Activated CD4-positive, alpha-beta T cell treated with anti-CD3 and anti-CD28 coated beads for 36 hours (primary cell): ENCODE measurements at regions not wholly inside any gene's neighbourhood (a gene's known extent, or its start where the extent isn't known, plus 50 kb on each side); places are given as distances from the start of the nearest gene placed in this dataset.
"Not testable (repeated sequence)": the region's sequence is repeated elsewhere in the genome, so short reads cannot be mapped to it uniquely, and the experiment has no call there.

Experiments
- ATAC-seq: fragments of 200-7000 bp; cut with Tn5 transposase; one replicate; pipeline ENCODE4 v1.10.0; 2021; ENCODE audit warnings: mild to moderate bottlenecking, moderate library complexity
- CTCF ChIA-PET: fragments of 350-600 bp; sonication (Branson Sonifier 250); formaldehyde crosslinking; loops from one replicate; lab custom pipeline; 2021; ENCODE audit warnings: antibody characterized with exemption; lab: Charles Lee
- POLR2A ChIA-PET: fragments of 350-600 bp; sonication (Branson Sonifier 250); formaldehyde crosslinking; loops from one replicate; lab custom pipeline; 2021; ENCODE audit warnings: antibody characterized with exemption, inconsistent platforms; lab: Charles Lee
- DNase-seq: peaks from one replicate; pipeline ENCODE4 v3.0.0-alpha.2; 2020
- H3K27ac Mint-ChIP-seq: one replicate; pipeline ENCODE4 v1.8.0; 2021; ENCODE audit warnings: mixed read lengths
- H3K27me3 Mint-ChIP-seq: one replicate; pipeline ENCODE4 v1.8.0; 2021; ENCODE audit warnings: mixed read lengths
- H3K36me3 Mint-ChIP-seq: one replicate; pipeline ENCODE4 v1.8.0; 2021; ENCODE audit warnings: low read depth, mixed read lengths
- H3K4me1 Mint-ChIP-seq: one replicate; pipeline ENCODE4 v1.8.0; 2021; ENCODE audit warnings: mixed read lengths
- H3K4me3 Mint-ChIP-seq: one replicate; pipeline ENCODE4 v1.8.0; 2021; ENCODE audit warnings: mild to moderate bottlenecking, moderate library complexity, mixed read lengths
- H3K9me3 Mint-ChIP-seq: one replicate; pipeline ENCODE4 v1.8.0; 2021; ENCODE audit warnings: low read depth, mixed read lengths
- intact Hi-C, 2 experiments: fragments of 100-400 bp; cut with DNase I in 1 of 2; cut with micrococcal nuclease in 1 of 2; formaldehyde crosslinking; loops; one replicate each; pipeline versions ENCODE4 v1.14.2 to v1.15.1; 2022 to 2024; cut with DNase I, micrococcal nuclease

- Mint-ChIP-seq H3K4me3 (no peak overlapping the region), H3K27ac (no peak overlapping the region), H3K4me1 (peaks cover 9% of the 10 kb centered on the region), H3K9me3 (no peaks in the 10 kb centered on the region), H3K36me3 (no peaks in the 10 kb centered on the region), H3K27me3 (peaks cover 2% of the 10 kb centered on the region)
- ChIA-PET CTCF (interaction anchor here (0.6 to 1.1 kb wide), 3 partner anchors 24 to 115 kb away, joined by 3 to 4 read pairs (median 3); no protein-coding TSS in a partner anchor), POLR2A (no interaction called here)
- no peak for ATAC-seq
- no peak for DNase-seq
- intact Hi-C loops, result no loop called here
Measured at GRCh38 chr6:44040786-44041185, 86.5 kb downstream of the MRPL14 start.

- no peaks in the 10 kb centered on the region for H3K36me3 Mint-ChIP-seq
- ATAC-seq (no peak), DNase-seq (no peak)
- peaks cover 2% of the 10 kb centered on the region for H3K27me3 Mint-ChIP-seq
- H3K9me3 Mint-ChIP-seq, result no peaks in the 10 kb centered on the region
- no peak overlapping the region for H3K4me3 Mint-ChIP-seq
- H3K27ac Mint-ChIP-seq, result no peak overlapping the region
- peaks cover 9% of the 10 kb centered on the region for H3K4me1 Mint-ChIP-seq
- ChIA-PET CTCF (interaction anchor here (1.1 kb wide), 1 partner anchor 26 kb away, joined by 3 read pairs; no protein-coding TSS in a partner anchor), POLR2A (interaction anchor here (0.6 kb wide), 1 partner anchor 96 kb away, joined by 3 read pairs; no protein-coding TSS in a partner anchor)
- intact Hi-C loops, result no loop called here
Measured at GRCh38 chr6:44039839-44040350, 87.4 kb downstream of the MRPL14 start.

- H3K4me3 Mint-ChIP-seq, result no peak overlapping the region
- ChIA-PET POLR2A (no interaction called here), CTCF (no interaction called here)
- ATAC-seq (no peak), DNase-seq (peak; percentile 3)
- peaks cover 2% of the 10 kb centered on the region for H3K27me3 Mint-ChIP-seq
- H3K27ac Mint-ChIP-seq, result no peak overlapping the region
- H3K36me3 Mint-ChIP-seq, result no peaks in the 10 kb centered on the region
- intact Hi-C loops, result no loop called here
- H3K9me3 Mint-ChIP-seq, result no peaks in the 10 kb centered on the region
- peaks cover 9% of the 10 kb centered on the region for H3K4me1 Mint-ChIP-seq
Measured at GRCh38 chr6:44039191-44039719, 88.0 kb downstream of the MRPL14 start.

- Mint-ChIP-seq H3K27ac (no peak overlapping the region), H3K9me3 (no peaks in the 10 kb centered on the region), H3K36me3 (no peaks in the 10 kb centered on the region), H3K4me3 (no peak overlapping the region), H3K27me3 (peaks cover 2% of the 10 kb centered on the region), H3K4me1 (peaks cover 9% of the 10 kb centered on the region)
- no peak for DNase-seq
- CTCF ChIA-PET, result no interaction called here
- intact Hi-C loops, result no loop called here
- POLR2A ChIA-PET, result no interaction called here
- ATAC-seq, result no peak
Measured at GRCh38 chr6:44038543-44039065, 88.6 kb downstream of the MRPL14 start.

GRCh38 chr6:44037847-44038542 is 89.3 kb downstream of the MRPL14 start:
- no peak for ATAC-seq

GRCh38 chr6:44037276-44037675 is 90.0 kb downstream of the MRPL14 start:
- DNase-seq, CTCF ChIA-PET, intact Hi-C loops, H3K4me1 Mint-ChIP-seq, ATAC-seq, H3K27ac Mint-ChIP-seq, H3K4me3 Mint-ChIP-seq, H3K27me3 Mint-ChIP-seq, POLR2A ChIA-PET, H3K36me3 Mint-ChIP-seq, H3K9me3 Mint-ChIP-seq: not testable (repeated sequence)

More at GRCh38 chr6:44037847-44038542, 89.3 kb downstream of the MRPL14 start:
- ChIA-PET POLR2A (no interaction called here), CTCF (no interaction called here)
- no peak for DNase-seq
- Mint-ChIP-seq H3K27me3 (peaks cover 2% of the 10 kb centered on the region), H3K9me3 (no peaks in the 10 kb centered on the region), H3K4me3 (no peak overlapping the region), H3K27ac (no peak overlapping the region), H3K36me3 (no peaks in the 10 kb centered on the region), H3K4me1 (peaks cover 9% of the 10 kb centered on the region)
- intact Hi-C loops, result no loop called here

GRCh38 chr6:44036699-44037101 is 90.6 kb downstream of the MRPL14 start:
- CTCF ChIA-PET, result no interaction called here
- H3K27ac Mint-ChIP-seq, result no peak overlapping the region
- ATAC-seq, result no peak

GRCh38 chr6:44036196-44036595 is 91.1 kb downstream of the MRPL14 start:
- no peak for DNase-seq
- ChIA-PET CTCF (no interaction called here), POLR2A (no interaction called here)
- Mint-ChIP-seq H3K4me3 (no peak overlapping the region), H3K9me3 (no peaks in the 10 kb centered on the region), H3K27me3 (peaks cover 2% of the 10 kb centered on the region), H3K4me1 (no peaks in the 10 kb centered on the region), H3K36me3 (no peaks in the 10 kb centered on the region), H3K27ac (no peak overlapping the region)
- no peak for ATAC-seq
- intact Hi-C loops, result no loop called here

More at GRCh38 chr6:44036699-44037101, 90.6 kb downstream of the MRPL14 start:
- intact Hi-C loops, result no loop called here
- Mint-ChIP-seq H3K4me3 (no peak overlapping the region), H3K4me1 (peaks cover 5% of the 10 kb centered on the region), H3K27me3 (peaks cover 2% of the 10 kb centered on the region), H3K36me3 (no peaks in the 10 kb centered on the region), H3K9me3 (no peaks in the 10 kb centered on the region)
- POLR2A ChIA-PET, result no interaction called here
- no peak for DNase-seq

GRCh38 chr6:44035621-44036020 is 91.6 kb downstream of the MRPL14 start:
- H3K4me1 Mint-ChIP-seq, result no peaks in the 10 kb centered on the region
- H3K27ac Mint-ChIP-seq, result no peak overlapping the region
- POLR2A ChIA-PET, result no interaction called here
- peaks cover 2% of the 10 kb centered on the region for H3K27me3 Mint-ChIP-seq
- H3K9me3 Mint-ChIP-seq, result no peaks in the 10 kb centered on the region
- ATAC-seq, result no peak
- no peak for DNase-seq
- intact Hi-C loops, result no loop called here
- H3K36me3 Mint-ChIP-seq, result no peaks in the 10 kb centered on the region
- CTCF ChIA-PET, result interaction anchor here (0.7 kb wide), 1 partner anchor 892 kb away, joined by 3 read pairs; no protein-coding TSS in a partner anchor
- H3K4me3 Mint-ChIP-seq, result no peak overlapping the region

- CTCF ChIA-PET, result interaction anchor here (0.7 kb wide), 1 partner anchor 893 kb away, joined by 3 read pairs; no protein-coding TSS in a partner anchor
- H3K27ac Mint-ChIP-seq, result no peak overlapping the region
- H3K36me3 Mint-ChIP-seq, result no peaks in the 10 kb centered on the region
- no peak for ATAC-seq
- H3K4me1 Mint-ChIP-seq, result no peaks in the 10 kb centered on the region
- POLR2A ChIA-PET, result no interaction called here
- no peak for DNase-seq
- no peak overlapping the region for H3K4me3 Mint-ChIP-seq
- peaks cover 5% of the 10 kb centered on the region for H3K27me3 Mint-ChIP-seq
- intact Hi-C loops, result no loop called here
- H3K9me3 Mint-ChIP-seq, result no peaks in the 10 kb centered on the region
Measured at GRCh38 chr6:44034931-44035345, 92.3 kb downstream of the MRPL14 start.

- H3K27me3 Mint-ChIP-seq, result peaks cover 5% of the 10 kb centered on the region
- POLR2A ChIA-PET, result no interaction called here
Measured at GRCh38 chr6:44034391-44034861, 92.8 kb downstream of the MRPL14 start.

More at GRCh38 chr6:44034391-44034861, 92.8 kb downstream of the MRPL14 start:
- intact Hi-C loops, result no loop called here
- no peaks in the 10 kb centered on the region for H3K9me3 Mint-ChIP-seq
- H3K36me3 Mint-ChIP-seq, result no peaks in the 10 kb centered on the region
- ATAC-seq (no peak), DNase-seq (no peak)
- H3K4me1 Mint-ChIP-seq, result no peaks in the 10 kb centered on the region
- H3K27ac Mint-ChIP-seq, result no peak overlapping the region
- CTCF ChIA-PET, result interaction anchor here (0.6 kb wide), 1 partner anchor 329 kb away, joined by 3 read pairs; no protein-coding TSS in a partner anchor
- H3K4me3 Mint-ChIP-seq, result no peak overlapping the region
